ENCODE measurements at regions not wholly inside any gene's neighbourhood (a gene's known extent, or its start where the extent isn't known, plus 50 kb on each side); places are given as distances from the start of the nearest gene placed in this dataset.

DNA sequence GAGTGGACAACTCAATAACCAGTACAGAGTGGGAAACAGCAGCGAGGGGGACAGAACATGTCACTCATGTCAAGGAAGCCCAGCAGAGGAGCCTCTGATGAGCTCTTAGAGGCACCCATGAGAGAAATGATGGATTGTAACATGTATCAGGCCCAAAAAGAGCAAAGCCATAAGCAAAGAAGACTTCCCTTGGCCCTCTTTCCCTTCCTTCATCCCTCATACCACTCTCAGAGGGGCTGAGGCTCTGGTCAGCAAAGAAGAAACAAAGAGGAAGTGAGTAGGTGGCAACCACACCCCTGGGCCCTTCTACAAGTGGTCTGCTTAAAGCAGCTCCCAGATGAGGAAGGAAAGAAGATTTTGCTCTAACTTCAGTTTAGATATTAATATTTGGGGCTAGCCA lies 112.8 kb downstream of the CDC42EP3 start:
- POLR2A ChIA-PET (ENCODE audit: partially characterized antibody), result interaction anchor here (2.1 kb wide), 1 partner anchor 9 kb away, joined by 10 read pairs; no protein-coding TSS in a partner anchor
- CTCF ChIA-PET (ENCODE audit: partially characterized antibody), result interaction anchor here (1.0 to 1.6 kb wide), 4 partner anchors 10 to 96 kb away, joined by 3 to 6 read pairs (median 4); no protein-coding TSS in a partner anchor
- no peaks in the 10 kb centered on the region for H3K27me3 Mint-ChIP-seq
- intact Hi-C loops (cut with micrococcal nuclease), result no loop called here
- H3K4me3 ChIP-seq (ENCODE audit: low read length in 2 of 2), result no peak overlapping the region
- DNase-seq, result no peak
- H3K4me3 Mint-ChIP-seq, result no peak overlapping the region
- H3K36me3 Mint-ChIP-seq, result no peaks in the 10 kb centered on the region
- H3K4me1 Mint-ChIP-seq, result peaks cover 2 to 22% (median 8%) of the 10 kb centered on the region in 4 donors
- no peaks in the 10 kb centered on the region for H3K36me3 ChIP-seq (ENCODE audit: insufficient read depth, low read length)
- H3K27ac Mint-ChIP-seq, result peak overlapping the region in 2 of 7 donors; percentile 16 to 63
- H3K4me1 ChIP-seq (ENCODE audit: insufficient read depth, low read length), result peaks cover 13% of the 10 kb centered on the region
- no peaks in the 10 kb centered on the region for H3K9me3 Mint-ChIP-seq
- H3K27me3 ChIP-seq (ENCODE audit: insufficient read depth, low read length), result no peaks in the 10 kb centered on the region
- no peaks in the 10 kb centered on the region for H3K9me3 ChIP-seq (ENCODE audit: control insufficient read depth in 1 of 2, low read length in 2 of 2)
- H3K27ac ChIP-seq (ENCODE audit: low read depth, low read length), result no peak overlapping the region

- POLR2A ChIA-PET (ENCODE audit: partially characterized antibody), result interaction anchor here (1.4 kb wide), 1 partner anchor 8 kb away, joined by 4 read pairs; no protein-coding TSS in a partner anchor
These were observed 111.1 kb downstream of the CDC42EP3 start for GRCh38 chr2:37560241-37560848.

DNA sequence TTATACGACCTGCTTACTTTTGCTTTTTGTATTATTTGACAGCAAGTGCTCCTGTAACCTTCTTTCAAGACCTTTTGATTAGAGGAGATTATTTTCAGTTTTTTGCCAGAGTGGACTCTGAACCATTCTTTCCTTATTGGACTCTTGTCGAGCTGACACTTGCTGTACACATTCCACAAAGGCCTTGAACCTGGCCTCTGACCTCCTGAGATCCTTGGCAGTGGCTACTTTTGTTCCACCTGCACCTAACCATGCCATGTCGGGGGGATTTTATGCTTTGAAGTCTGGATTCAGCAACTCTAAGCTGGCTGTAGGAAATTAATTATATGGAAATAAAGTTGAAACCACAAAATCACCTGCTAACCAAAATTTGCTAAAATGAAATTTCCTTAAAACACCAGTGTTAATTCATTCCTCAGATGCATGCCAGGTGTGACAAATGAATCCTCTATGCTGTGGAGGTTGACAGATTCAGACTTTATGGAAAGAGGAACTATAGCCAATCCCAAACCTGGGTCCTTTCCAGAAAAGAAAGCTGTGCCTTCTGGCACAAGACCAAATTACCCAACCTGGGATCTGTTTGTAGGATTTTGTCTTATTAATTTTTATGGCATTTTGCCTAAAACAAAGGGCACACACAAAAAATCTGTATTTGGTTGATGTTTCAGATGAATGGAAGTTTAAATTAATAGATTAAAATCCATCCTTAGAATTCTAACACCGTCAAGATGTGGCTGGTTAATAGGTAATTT lies 110.4 kb downstream of the CDC42EP3 start:
- ChIA-PET CTCF (ENCODE audit: partially characterized antibody) (interaction anchor here (0.7 to 1.1 kb wide), 2 partner anchors 11 to 39 kb away, joined by 3 read pairs; no protein-coding TSS in a partner anchor), POLR2A (ENCODE audit: partially characterized antibody) (interaction anchor here (0.6 to 1.6 kb wide), 2 partner anchors 38 to 60 kb away, joined by 5 read pairs; no protein-coding TSS in a partner anchor)
- H3K4me1 ChIP-seq (ENCODE audit: insufficient read depth, low read length), result no peaks in the 10 kb centered on the region
- H3K36me3 ChIP-seq (ENCODE audit: insufficient read depth, low read length), result no peaks in the 10 kb centered on the region
- no peaks in the 10 kb centered on the region for H3K36me3 Mint-ChIP-seq
- H3K9me3 ChIP-seq (ENCODE audit: control insufficient read depth in 1 of 2, low read length in 2 of 2), result no peaks in the 10 kb centered on the region
- DNase-seq, result no peak
- peaks cover 2 to 23% (median 8%) of the 10 kb centered on the region in 4 donors for H3K4me1 Mint-ChIP-seq
- H3K27me3 Mint-ChIP-seq, result no peaks in the 10 kb centered on the region
- no peak overlapping the region for H3K4me3 Mint-ChIP-seq
- H3K9me3 Mint-ChIP-seq, result no peaks in the 10 kb centered on the region
- no peak overlapping the region for H3K4me3 ChIP-seq (ENCODE audit: low read length in 2 of 2)
- no peaks in the 10 kb centered on the region for H3K27me3 ChIP-seq (ENCODE audit: insufficient read depth, low read length)
- no peak overlapping the region for H3K27ac ChIP-seq (ENCODE audit: low read depth, low read length)
- no peak overlapping the region for H3K27ac Mint-ChIP-seq
- intact Hi-C loops (cut with micrococcal nuclease), result no loop called here

More at GRCh38 chr2:37560241-37560848, 111.1 kb downstream of the CDC42EP3 start:
- H3K27me3 ChIP-seq (ENCODE audit: insufficient read depth, low read length), result no peaks in the 10 kb centered on the region
- H3K36me3 ChIP-seq (ENCODE audit: insufficient read depth, low read length), result no peaks in the 10 kb centered on the region
- Mint-ChIP-seq H3K4me1 (peaks cover 2 to 23% (median 8%) of the 10 kb centered on the region in 4 donors), H3K27ac (peak overlapping the region in 1 of 7 donors; percentile 4), H3K9me3 (no peaks in the 10 kb centered on the region), H3K36me3 (no peaks in the 10 kb centered on the region), H3K4me3 (no peak overlapping the region), H3K27me3 (no peaks in the 10 kb centered on the region)
- CTCF ChIA-PET (ENCODE audit: partially characterized antibody), result interaction anchor here (0.7 to 1.1 kb wide), 2 partner anchors 10 to 39 kb away, joined by 3 read pairs; no protein-coding TSS in a partner anchor
- intact Hi-C loops (cut with micrococcal nuclease), result no loop called here
- H3K4me3 ChIP-seq (ENCODE audit: low read length in 2 of 2), result no peak overlapping the region
- no peak overlapping the region for H3K27ac ChIP-seq (ENCODE audit: low read depth, low read length)
- H3K9me3 ChIP-seq (ENCODE audit: control insufficient read depth in 1 of 2, low read length in 2 of 2), result no peaks in the 10 kb centered on the region
- no peak for DNase-seq
- H3K4me1 ChIP-seq (ENCODE audit: insufficient read depth, low read length), result peaks cover 7% of the 10 kb centered on the region

GRCh38 chr2:37561615-37562569 lies 109.5 kb downstream of the CDC42EP3 start:
- Histone ChIP-seq H3K36me3 (ENCODE audit: insufficient read depth, low read length) (no peaks in the 10 kb centered on the region), H3K27ac (ENCODE audit: low read depth, low read length) (no peak overlapping the region), H3K4me3 (ENCODE audit: low read length in 2 of 2) (no peak overlapping the region), H3K27me3 (ENCODE audit: insufficient read depth, low read length) (no peaks in the 10 kb centered on the region), H3K9me3 (ENCODE audit: control insufficient read depth in 1 of 2, low read length in 2 of 2) (no peaks in the 10 kb centered on the region), H3K4me1 (ENCODE audit: insufficient read depth, low read length) (no peaks in the 10 kb centered on the region)
- Mint-ChIP-seq H3K4me3 (no peak overlapping the region), H3K4me1 (peaks cover 5 to 23% (median 8%) of the 10 kb centered on the region in 4 donors), H3K27ac (no peak overlapping the region), H3K27me3 (no peaks in the 10 kb centered on the region), H3K9me3 (no peaks in the 10 kb centered on the region), H3K36me3 (no peaks in the 10 kb centered on the region)
- intact Hi-C loops (cut with micrococcal nuclease), result no loop called here
- DNase-seq, result no peak
- ChIA-PET CTCF (ENCODE audit: partially characterized antibody) (interaction anchor here (1.0 to 1.2 kb wide), 3 partner anchors 37 to 86 kb away, joined by 3 to 5 read pairs (median 3); no protein-coding TSS in a partner anchor), POLR2A (ENCODE audit: partially characterized antibody) (interaction anchor here (0.6 to 1.6 kb wide), 2 partner anchors 37 to 61 kb away, joined by 5 read pairs; no protein-coding TSS in a partner anchor)

DNA sequence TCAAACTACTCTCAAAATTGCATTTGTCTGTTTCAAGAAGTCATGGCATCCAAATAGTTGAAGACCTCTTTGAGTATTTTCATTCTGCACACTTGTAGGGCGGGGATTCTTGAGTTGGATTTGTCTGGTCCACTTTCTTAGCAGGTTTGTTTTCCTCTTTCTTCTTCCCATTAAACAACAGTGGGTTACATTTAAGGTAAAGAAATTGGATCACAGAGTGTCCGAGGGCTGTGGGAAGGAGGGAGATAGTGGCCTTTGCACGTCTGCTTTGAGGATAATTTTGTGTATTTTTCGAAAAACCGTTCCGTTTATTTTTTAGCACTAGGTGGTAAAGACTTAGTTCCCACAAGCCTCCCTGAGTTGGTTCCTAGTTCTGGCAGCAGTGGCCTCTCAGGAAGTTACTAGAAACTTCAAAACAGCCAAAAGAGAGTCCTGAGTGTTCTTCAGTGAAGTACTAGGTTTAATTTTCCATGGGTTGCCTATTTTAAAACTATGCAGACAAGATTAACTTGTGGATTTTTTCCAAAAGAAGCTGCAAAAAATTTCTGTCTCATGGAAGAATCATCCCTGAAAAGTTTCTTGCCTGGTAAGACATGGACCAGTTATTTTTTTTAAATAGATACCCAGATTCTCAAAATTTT lies 107.9 kb downstream of the CDC42EP3 start:
- Mint-ChIP-seq H3K27ac (no peak overlapping the region), H3K4me1 (peaks cover 9 to 26% (median 11%) of the 10 kb centered on the region in 4 donors), H3K4me3 (no peak overlapping the region), H3K36me3 (no peaks in the 10 kb centered on the region), H3K27me3 (no peaks in the 10 kb centered on the region), H3K9me3 (no peaks in the 10 kb centered on the region)
- ChIA-PET POLR2A (ENCODE audit: partially characterized antibody) (interaction anchor here (1.2 kb wide), 1 partner anchor 36 kb away, joined by 5 read pairs; no protein-coding TSS in a partner anchor), CTCF (ENCODE audit: partially characterized antibody) (interaction anchor here (1.2 kb wide), 1 partner anchor 85 kb away, joined by 3 read pairs; no protein-coding TSS in a partner anchor)
- Histone ChIP-seq H3K27me3 (ENCODE audit: insufficient read depth, low read length) (no peaks in the 10 kb centered on the region), H3K36me3 (ENCODE audit: insufficient read depth, low read length) (no peaks in the 10 kb centered on the region), H3K9me3 (ENCODE audit: control insufficient read depth in 1 of 2, low read length in 2 of 2) (no peaks in the 10 kb centered on the region), H3K27ac (ENCODE audit: low read depth, low read length) (no peak overlapping the region), H3K4me3 (ENCODE audit: low read length in 2 of 2) (no peak overlapping the region), H3K4me1 (ENCODE audit: insufficient read depth, low read length) (peaks cover 4% of the 10 kb centered on the region)
- intact Hi-C loops (cut with micrococcal nuclease), result no loop called here
- no peak for DNase-seq

- no peaks in the 10 kb centered on the region for H3K27me3 ChIP-seq (ENCODE audit: insufficient read depth, low read length)
- Mint-ChIP-seq H3K27ac (no peak overlapping the region), H3K4me3 (no peak overlapping the region), H3K4me1 (peaks cover 10 to 32% (median 17%) of the 10 kb centered on the region in 4 donors), H3K36me3 (no peaks in the 10 kb centered on the region), H3K27me3 (no peaks in the 10 kb centered on the region), H3K9me3 (no peaks in the 10 kb centered on the region)
- intact Hi-C loops (cut with micrococcal nuclease), result no loop called here
- no peak for DNase-seq
- H3K4me1 ChIP-seq (ENCODE audit: insufficient read depth, low read length), result peaks cover 11% of the 10 kb centered on the region
- H3K36me3 ChIP-seq (ENCODE audit: insufficient read depth, low read length), result no peaks in the 10 kb centered on the region
- H3K9me3 ChIP-seq (ENCODE audit: control insufficient read depth in 1 of 2, low read length in 2 of 2), result no peaks in the 10 kb centered on the region
- CTCF ChIA-PET (ENCODE audit: partially characterized antibody), result no interaction called here
- H3K27ac ChIP-seq (ENCODE audit: low read depth, low read length), result no peak overlapping the region
- no peak overlapping the region for H3K4me3 ChIP-seq (ENCODE audit: low read length in 2 of 2)
- POLR2A ChIA-PET (ENCODE audit: partially characterized antibody), result interaction anchor here (1.2 kb wide), 1 partner anchor 36 kb away, joined by 5 read pairs; no protein-coding TSS in a partner anchor
These were observed 107.1 kb downstream of the CDC42EP3 start for GRCh38 chr2:37564356-37564755.

Data from CD4-positive, alpha-beta memory T cell (primary cell).